SK-N-SH (cell line): ENCODE measurements at regions not wholly inside any gene's neighbourhood (a gene's known extent, or its start where the extent isn't known, plus 50 kb on each side); places are given as distances from the start of the nearest gene placed in this dataset.

ENCODE experiments used
- CTCF ChIA-PET: fragments of 300-600, 350-600 bp; formaldehyde crosslinking; extraction: SDS; loops from one replicate; lab custom pipeline; 2021; lab: Yijun Ruan, JAX
- POLR2A ChIA-PET: fragments of 350-600 bp; sonication (Branson Sonifier 250); formaldehyde crosslinking; extraction: SDS; loops from one replicate; lab custom pipeline; 2020; ENCODE audit warnings: antibody characterized with exemption, inconsistent platforms; lab: Yijun Ruan, JAX
- DNase-seq: peaks from one replicate; pipeline ENCODE4 v3.0.0; 2012
- H2AFZ ChIP-seq: fragments of 200-600 bp; sonication (generic); 2 replicates; pipeline ENCODE4 v1.8.1; 2016; ENCODE audit warnings: antibody characterized with exemption, mild to moderate bottlenecking, low read depth
- H3F3A ChIP-seq: fragments of 200-600 bp; sonication (generic); replicated peaks from 2 replicates; pipeline ENCODE3; 2016; ENCODE audit warnings: antibody characterized with exemption, mild to moderate bottlenecking; ENCODE audit not compliant: insufficient read depth
- H3K27ac ChIP-seq, 2 experiments: fragments of 200-500 bp in 1 of 2; fragments of 200-600 bp in 1 of 2; sonication (Bioruptor generic) in 1 of 2; sonication (generic), shearing (Covaris generic) in 1 of 2; 2 replicates each; pipeline versions ENCODE4 v1.5.1 to v1.6.1; 2014 to 2016; ENCODE audit warnings: low read depth in 2 of 2, inconsistent platforms in 1 of 2, low read length in 1 of 2, mild to moderate bottlenecking in 1 of 2, mixed read lengths in 1 of 2
- H3K27me3 ChIP-seq: fragments of 200-600 bp; sonication (generic), shearing (Covaris generic); 2 replicates; pipeline ENCODE4 v1.6.1; 2016; ENCODE audit warnings: mixed run types; ENCODE audit not compliant: insufficient read depth
- H3K36me3 ChIP-seq, 2 experiments: fragments of 200-500 bp in 1 of 2; fragments of 200-600 bp in 1 of 2; sonication (Bioruptor generic) in 1 of 2; sonication (generic) in 1 of 2; replicated peaks in 1 of 2; 2 replicates each; pipeline versions ENCODE3 to v1.5.1; 2014 to 2016; ENCODE audit warnings: low read length in 1 of 2, mild to moderate bottlenecking in 1 of 2; ENCODE audit not compliant: insufficient read depth in 2 of 2, control insufficient read depth in 1 of 2
- H3K4me1 ChIP-seq, 2 experiments: fragments of 200-500 bp in 1 of 2; fragments of 200-600 bp in 1 of 2; sonication (Bioruptor generic) in 1 of 2; sonication (generic), shearing (Covaris generic) in 1 of 2; 2 replicates each; pipeline versions ENCODE4 v1.5.1 to v1.6.1; 2014 to 2016; ENCODE audit warnings: low read depth in 1 of 2, low read length in 1 of 2, mixed run types in 1 of 2; ENCODE audit not compliant: insufficient read depth in 2 of 2, control insufficient read depth in 1 of 2
- H3K4me2 ChIP-seq: fragments of 200-600 bp; sonication (generic), shearing (Covaris generic); 2 replicates; pipeline ENCODE4 v1.6.1; 2017; ENCODE audit warnings: mixed run types
- H3K4me3 ChIP-seq, 2 experiments: fragments of 200-500 bp in 1 of 2; fragments of 200-600 bp in 1 of 2; sonication (Bioruptor generic) in 1 of 2; sonication (generic), shearing (Covaris generic) in 1 of 2; 2 replicates each; pipeline versions ENCODE4 v1.5.1 to v1.8.1; 2014 to 2016; ENCODE audit warnings: low read depth in 2 of 2, inconsistent platforms in 1 of 2, low read length in 1 of 2, mild to moderate bottlenecking in 1 of 2, mixed read lengths in 1 of 2, moderate library complexity in 1 of 2
- H3K79me2 ChIP-seq: fragments of 200-600 bp; sonication (generic); 2 replicates; pipeline ENCODE4 v1.8.1; 2017; ENCODE audit warnings: mild to moderate bottlenecking; ENCODE audit not compliant: insufficient read depth
- H3K9ac ChIP-seq: fragments of 200-600 bp; sonication (generic); 2 replicates; pipeline ENCODE4 v1.6.1; 2017; ENCODE audit warnings: mixed run types
- H3K9me2 ChIP-seq: fragments of 200-600 bp; sonication (generic); 2 replicates; pipeline ENCODE4 v1.6.1; 2017; ENCODE audit warnings: mixed run types
- H3K9me3 ChIP-seq: fragments of 200-600 bp; sonication (generic); 2 replicates; pipeline ENCODE4 v1.6.1; 2017; ENCODE audit warnings: mixed run types, mild to moderate bottlenecking, moderate library complexity
- H4K20me1 ChIP-seq: fragments of 200-600 bp; sonication (generic); 2 replicates; pipeline ENCODE4 v1.6.1; 2017; ENCODE audit warnings: mild to moderate bottlenecking, mixed run types; ENCODE audit not compliant: insufficient read depth
- ELF1 ChIP-seq: IDR thresholded peaks from 2 replicates; pipeline ENCODE4 v1.4.0; 2012
- EZH2phosphoT487 ChIP-seq: fragments of 200-600 bp; sonication (generic); IDR thresholded peaks from 2 replicates; pipeline ENCODE4 v1.6.1; 2017; ENCODE audit warnings: low read depth, mixed run types, mild to moderate bottlenecking, antibody characterized with exemption, moderate library complexity, borderline replicate concordance
- FOXJ3 ChIP-seq: sonication (generic); formaldehyde crosslinking; IDR thresholded peaks from 2 replicates; pipeline ENCODE4 v1.5.1; 2020; ENCODE audit warnings: mild to moderate bottlenecking, missing genetic modification reagents
- GABPA ChIP-seq: IDR thresholded peaks from 2 replicates; pipeline ENCODE4 v1.4.0; 2012; ENCODE audit warnings: low read depth, mild to moderate bottlenecking
- MEF2A ChIP-seq: IDR thresholded peaks from 2 replicates; pipeline ENCODE4 v1.4.0; 2012; ENCODE audit warnings: low read depth, borderline replicate concordance
- MXI1 ChIP-seq: IDR thresholded peaks from 2 replicates; pipeline ENCODE4 v1.6.1; 2012; ENCODE audit warnings: mild to moderate bottlenecking, low read depth, low read length, improper control_type of control experiment
- RAD21 ChIP-seq: IDR thresholded peaks from 2 replicates; pipeline ENCODE4 v1.6.1; 2012; ENCODE audit warnings: mild to moderate bottlenecking, low read length
- SIN3A ChIP-seq: IDR thresholded peaks from 2 replicates; pipeline ENCODE4 v1.6.1; 2012; ENCODE audit warnings: low read depth, mild to moderate bottlenecking, low read length, moderate library complexity, borderline replicate concordance
- SMC3 ChIP-seq: IDR thresholded peaks from 2 replicates; pipeline ENCODE4 v1.6.1; 2012; ENCODE audit warnings: low read depth, low read length, improper control_type of control experiment
- TAF1 ChIP-seq: IDR thresholded peaks from 2 replicates; pipeline ENCODE4 v1.6.1; 2012; ENCODE audit warnings: low read depth, mild to moderate bottlenecking, low read length, moderate library complexity, borderline replicate concordance
- TCF12 ChIP-seq: IDR thresholded peaks from 2 replicates; pipeline ENCODE4 v1.4.0; 2012
- WGBS: methylation state at CpG from one replicate; pipeline ENCODE4 v1.1.6; 2017; ENCODE audit warnings: low lambda C conversion rate; 5-methylcytosine and 5-hydroxymethylcytosine counted together
- TF ChIP-seq, protein P1 (sequence below): IDR thresholded peaks from 2 replicates; pipeline ENCODE4 v1.4.0; 2012; ENCODE audit warnings: low read depth, borderline replicate concordance
- TF ChIP-seq, protein P2 (sequence below): fragments of 150-350 bp; IDR thresholded peaks from 2 replicates; pipeline ENCODE4 v1.6.1; 2017; ENCODE audit warnings: antibody characterized with exemption, low read length, low read depth, borderline replicate concordance
- TF ChIP-seq, protein P3 (sequence below): fragments of 150-350 bp; IDR thresholded peaks from 2 replicates; pipeline ENCODE4 v1.6.1; 2016; ENCODE audit warnings: mild to moderate bottlenecking, low read depth, low read length
- TF ChIP-seq, protein P4 (sequence below): fragments of 200-600 bp; sonication (generic); IDR thresholded peaks from 2 replicates; pipeline ENCODE4 v1.6.1; 2017; ENCODE audit warnings: antibody characterized with exemption, mild to moderate bottlenecking, moderate library complexity
- TF ChIP-seq, protein P5 (sequence below): IDR thresholded peaks from 2 replicates; pipeline ENCODE4 v1.6.1; 2012; ENCODE audit warnings: mild to moderate bottlenecking, low read depth, low read length, moderate library complexity

DNA sequence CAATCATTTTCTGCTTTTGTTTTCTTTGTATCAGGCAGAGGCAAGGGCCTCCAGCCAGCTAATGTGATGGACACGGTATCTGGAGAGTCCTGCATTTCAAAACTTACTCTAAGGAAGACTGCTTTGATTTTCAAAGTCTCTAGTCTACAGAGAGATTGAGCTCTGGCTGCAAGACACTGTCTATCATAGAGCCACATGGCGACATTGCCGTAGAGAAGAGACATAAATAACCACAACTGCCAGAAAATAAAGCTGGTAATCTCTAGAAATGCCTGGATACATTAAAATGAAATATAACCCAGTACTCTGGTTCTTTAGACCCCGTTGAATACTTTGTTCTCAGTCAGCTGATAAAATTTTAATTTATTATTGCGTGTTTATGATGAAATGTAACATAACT is 90.8 kb downstream of the OTUD1 start:
- Histone ChIP-seq H3K9ac (no peak overlapping the region), H3K36me3 (no peaks in the 10 kb centered on the region), H3K4me3 (no peak overlapping the region), H3F3A (no peaks in the 10 kb centered on the region), H3K79me2 (no peaks in the 10 kb centered on the region), H4K20me1 (no peaks in the 10 kb centered on the region), H3K9me3 (no peaks in the 10 kb centered on the region), H3K27ac (no peak overlapping the region), H3K4me1 (no peaks in the 10 kb centered on the region), H3K4me2 (no peak overlapping the region)
- 66% methylated on average over 5 of the region's 5 CpGs for WGBS
- ChIA-PET CTCF (interaction anchor here (0.9 to 10.3 kb wide), 10 partner anchors 9 to 1552 kb away, joined by 3 to 183 read pairs (median 4); no protein-coding TSS in a partner anchor), POLR2A (no interaction called here)
- DNase-seq = no peak
- no peak for TF ChIP-seq ELF1
- TF ChIP-seq MXI1 = no peak
- TF ChIP-seq, protein P1, sequence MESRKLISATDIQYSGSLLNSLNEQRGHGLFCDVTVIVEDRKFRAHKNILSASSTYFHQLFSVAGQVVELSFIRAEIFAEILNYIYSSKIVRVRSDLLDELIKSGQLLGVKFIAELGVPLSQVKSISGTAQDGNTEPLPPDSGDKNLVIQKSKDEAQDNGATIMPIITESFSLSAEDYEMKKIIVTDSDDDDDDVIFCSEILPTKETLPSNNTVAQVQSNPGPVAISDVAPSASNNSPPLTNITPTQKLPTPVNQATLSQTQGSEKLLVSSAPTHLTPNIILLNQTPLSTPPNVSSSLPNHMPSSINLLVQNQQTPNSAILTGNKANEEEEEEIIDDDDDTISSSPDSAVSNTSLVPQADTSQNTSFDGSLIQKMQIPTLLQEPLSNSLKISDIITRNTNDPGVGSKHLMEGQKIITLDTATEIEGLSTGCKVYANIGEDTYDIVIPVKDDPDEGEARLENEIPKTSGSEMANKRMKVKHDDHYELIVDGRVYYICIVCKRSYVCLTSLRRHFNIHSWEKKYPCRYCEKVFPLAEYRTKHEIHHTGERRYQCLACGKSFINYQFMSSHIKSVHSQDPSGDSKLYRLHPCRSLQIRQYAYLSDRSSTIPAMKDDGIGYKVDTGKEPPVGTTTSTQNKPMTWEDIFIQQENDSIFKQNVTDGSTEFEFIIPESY = no peak
- no peak for TF ChIP-seq SMC3
- no peak for TF ChIP-seq MEF2A
- TF ChIP-seq, protein P2, sequence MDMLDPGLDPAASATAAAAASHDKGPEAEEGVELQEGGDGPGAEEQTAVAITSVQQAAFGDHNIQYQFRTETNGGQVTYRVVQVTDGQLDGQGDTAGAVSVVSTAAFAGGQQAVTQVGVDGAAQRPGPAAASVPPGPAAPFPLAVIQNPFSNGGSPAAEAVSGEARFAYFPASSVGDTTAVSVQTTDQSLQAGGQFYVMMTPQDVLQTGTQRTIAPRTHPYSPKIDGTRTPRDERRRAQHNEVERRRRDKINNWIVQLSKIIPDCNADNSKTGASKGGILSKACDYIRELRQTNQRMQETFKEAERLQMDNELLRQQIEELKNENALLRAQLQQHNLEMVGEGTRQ = no peak
- no peak for TF ChIP-seq EZH2phosphoT487
- no peak for TF ChIP-seq SIN3A
- no peak for TF ChIP-seq TCF12
- TF ChIP-seq, all 33 proteins: peak for 0
- Histone ChIP-seq H3K9me2 (no peaks in the 10 kb centered on the region), H3K27me3 (no peaks in the 10 kb centered on the region), H2AFZ (no peak overlapping the region)

DNA sequence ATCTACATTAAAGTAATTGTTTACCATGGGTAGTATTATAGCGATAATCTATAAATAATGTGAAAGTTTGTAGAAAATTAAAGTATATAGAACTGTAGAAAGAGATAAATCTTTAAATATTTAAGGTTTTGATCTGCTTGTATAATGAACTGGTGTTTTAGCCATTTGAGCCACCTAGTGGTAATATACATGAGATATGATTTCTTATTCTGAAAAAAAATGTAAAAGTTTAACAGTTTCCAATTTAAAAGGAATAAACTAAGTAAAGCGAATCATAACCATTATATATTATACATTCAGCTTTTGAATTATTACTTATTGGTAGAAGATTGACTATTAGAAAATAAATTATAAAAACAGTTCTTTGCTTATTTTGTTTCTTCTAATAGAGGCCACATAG is 91.2 kb downstream of the OTUD1 start:
- Histone ChIP-seq H3K27me3 (no peaks in the 10 kb centered on the region), H4K20me1 (no peaks in the 10 kb centered on the region), H3K4me2 (no peak overlapping the region), H3K9me3 (no peaks in the 10 kb centered on the region), H3K27ac (no peak overlapping the region), H3K4me3 (no peak overlapping the region), H3K79me2 (no peaks in the 10 kb centered on the region), H3F3A (no peaks in the 10 kb centered on the region), H2AFZ (no peak overlapping the region), H3K36me3 (no peaks in the 10 kb centered on the region), H3K9ac (no peak overlapping the region), H3K9me2 (no peaks in the 10 kb centered on the region), H3K4me1 (no peaks in the 10 kb centered on the region)
- peak; percentile 9 for DNase-seq
- ChIA-PET CTCF (interaction anchor here (0.9 to 10.3 kb wide), 9 partner anchors 9 to 371 kb away, joined by 3 to 183 read pairs (median 5); no protein-coding TSS in a partner anchor), POLR2A (no interaction called here)
- WGBS = 13% methylated on average over 2 of the region's 2 CpGs
- TF ChIP-seq TCF12 (no peak), MXI1 (no peak), SMC3 (peak; percentile 32), GABPA (no peak), RAD21 (peak; percentile 51), FOXJ3 (CRISPR knock-in tag) (no peak), TAF1 (no peak)
- TF ChIP-seq, protein P2 = no peak
- TF ChIP-seq, protein P3, sequence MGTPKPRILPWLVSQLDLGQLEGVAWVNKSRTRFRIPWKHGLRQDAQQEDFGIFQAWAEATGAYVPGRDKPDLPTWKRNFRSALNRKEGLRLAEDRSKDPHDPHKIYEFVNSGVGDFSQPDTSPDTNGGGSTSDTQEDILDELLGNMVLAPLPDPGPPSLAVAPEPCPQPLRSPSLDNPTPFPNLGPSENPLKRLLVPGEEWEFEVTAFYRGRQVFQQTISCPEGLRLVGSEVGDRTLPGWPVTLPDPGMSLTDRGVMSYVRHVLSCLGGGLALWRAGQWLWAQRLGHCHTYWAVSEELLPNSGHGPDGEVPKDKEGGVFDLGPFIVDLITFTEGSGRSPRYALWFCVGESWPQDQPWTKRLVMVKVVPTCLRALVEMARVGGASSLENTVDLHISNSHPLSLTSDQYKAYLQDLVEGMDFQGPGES = no peak
- TF ChIP-seq, protein P4, sequence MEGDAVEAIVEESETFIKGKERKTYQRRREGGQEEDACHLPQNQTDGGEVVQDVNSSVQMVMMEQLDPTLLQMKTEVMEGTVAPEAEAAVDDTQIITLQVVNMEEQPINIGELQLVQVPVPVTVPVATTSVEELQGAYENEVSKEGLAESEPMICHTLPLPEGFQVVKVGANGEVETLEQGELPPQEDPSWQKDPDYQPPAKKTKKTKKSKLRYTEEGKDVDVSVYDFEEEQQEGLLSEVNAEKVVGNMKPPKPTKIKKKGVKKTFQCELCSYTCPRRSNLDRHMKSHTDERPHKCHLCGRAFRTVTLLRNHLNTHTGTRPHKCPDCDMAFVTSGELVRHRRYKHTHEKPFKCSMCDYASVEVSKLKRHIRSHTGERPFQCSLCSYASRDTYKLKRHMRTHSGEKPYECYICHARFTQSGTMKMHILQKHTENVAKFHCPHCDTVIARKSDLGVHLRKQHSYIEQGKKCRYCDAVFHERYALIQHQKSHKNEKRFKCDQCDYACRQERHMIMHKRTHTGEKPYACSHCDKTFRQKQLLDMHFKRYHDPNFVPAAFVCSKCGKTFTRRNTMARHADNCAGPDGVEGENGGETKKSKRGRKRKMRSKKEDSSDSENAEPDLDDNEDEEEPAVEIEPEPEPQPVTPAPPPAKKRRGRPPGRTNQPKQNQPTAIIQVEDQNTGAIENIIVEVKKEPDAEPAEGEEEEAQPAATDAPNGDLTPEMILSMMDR = peak; percentile 70
- TF ChIP-seq, protein P5, sequence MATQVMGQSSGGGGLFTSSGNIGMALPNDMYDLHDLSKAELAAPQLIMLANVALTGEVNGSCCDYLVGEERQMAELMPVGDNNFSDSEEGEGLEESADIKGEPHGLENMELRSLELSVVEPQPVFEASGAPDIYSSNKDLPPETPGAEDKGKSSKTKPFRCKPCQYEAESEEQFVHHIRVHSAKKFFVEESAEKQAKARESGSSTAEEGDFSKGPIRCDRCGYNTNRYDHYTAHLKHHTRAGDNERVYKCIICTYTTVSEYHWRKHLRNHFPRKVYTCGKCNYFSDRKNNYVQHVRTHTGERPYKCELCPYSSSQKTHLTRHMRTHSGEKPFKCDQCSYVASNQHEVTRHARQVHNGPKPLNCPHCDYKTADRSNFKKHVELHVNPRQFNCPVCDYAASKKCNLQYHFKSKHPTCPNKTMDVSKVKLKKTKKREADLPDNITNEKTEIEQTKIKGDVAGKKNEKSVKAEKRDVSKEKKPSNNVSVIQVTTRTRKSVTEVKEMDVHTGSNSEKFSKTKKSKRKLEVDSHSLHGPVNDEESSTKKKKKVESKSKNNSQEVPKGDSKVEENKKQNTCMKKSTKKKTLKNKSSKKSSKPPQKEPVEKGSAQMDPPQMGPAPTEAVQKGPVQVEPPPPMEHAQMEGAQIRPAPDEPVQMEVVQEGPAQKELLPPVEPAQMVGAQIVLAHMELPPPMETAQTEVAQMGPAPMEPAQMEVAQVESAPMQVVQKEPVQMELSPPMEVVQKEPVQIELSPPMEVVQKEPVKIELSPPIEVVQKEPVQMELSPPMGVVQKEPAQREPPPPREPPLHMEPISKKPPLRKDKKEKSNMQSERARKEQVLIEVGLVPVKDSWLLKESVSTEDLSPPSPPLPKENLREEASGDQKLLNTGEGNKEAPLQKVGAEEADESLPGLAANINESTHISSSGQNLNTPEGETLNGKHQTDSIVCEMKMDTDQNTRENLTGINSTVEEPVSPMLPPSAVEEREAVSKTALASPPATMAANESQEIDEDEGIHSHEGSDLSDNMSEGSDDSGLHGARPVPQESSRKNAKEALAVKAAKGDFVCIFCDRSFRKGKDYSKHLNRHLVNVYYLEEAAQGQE = no peak
